ENCODE measurements at regions not wholly inside any gene's neighbourhood (a gene's known extent, or its start where the extent isn't known, plus 50 kb on each side); places are given as distances from the start of the nearest gene placed in this dataset.
"Not testable (repeated sequence)": the region's sequence is repeated elsewhere in the genome, so short reads cannot be mapped to it uniquely, and the experiment has no call there.

DNA sequence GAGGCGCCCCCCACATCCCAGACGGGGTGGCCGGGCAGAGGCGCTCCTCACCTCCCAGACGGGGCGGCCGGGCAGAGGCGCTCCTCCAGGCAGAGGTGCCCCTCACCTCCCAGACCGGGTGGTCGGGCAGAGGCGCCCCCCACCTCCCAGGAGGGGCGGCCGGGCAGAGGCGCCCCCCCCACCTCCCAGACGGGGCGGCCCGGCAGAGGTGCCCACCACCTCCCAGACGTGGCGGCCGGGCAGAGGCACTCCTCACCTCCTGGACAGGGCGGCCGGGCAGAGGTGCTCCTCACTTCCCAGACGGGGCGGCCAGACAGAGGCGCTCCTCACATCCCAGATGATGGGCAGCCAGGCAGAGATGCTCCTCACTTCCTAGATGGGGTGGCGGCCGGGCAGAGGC is 91.4 kb upstream of the CTSV start:
- TF ChIP-seq, protein P1, sequence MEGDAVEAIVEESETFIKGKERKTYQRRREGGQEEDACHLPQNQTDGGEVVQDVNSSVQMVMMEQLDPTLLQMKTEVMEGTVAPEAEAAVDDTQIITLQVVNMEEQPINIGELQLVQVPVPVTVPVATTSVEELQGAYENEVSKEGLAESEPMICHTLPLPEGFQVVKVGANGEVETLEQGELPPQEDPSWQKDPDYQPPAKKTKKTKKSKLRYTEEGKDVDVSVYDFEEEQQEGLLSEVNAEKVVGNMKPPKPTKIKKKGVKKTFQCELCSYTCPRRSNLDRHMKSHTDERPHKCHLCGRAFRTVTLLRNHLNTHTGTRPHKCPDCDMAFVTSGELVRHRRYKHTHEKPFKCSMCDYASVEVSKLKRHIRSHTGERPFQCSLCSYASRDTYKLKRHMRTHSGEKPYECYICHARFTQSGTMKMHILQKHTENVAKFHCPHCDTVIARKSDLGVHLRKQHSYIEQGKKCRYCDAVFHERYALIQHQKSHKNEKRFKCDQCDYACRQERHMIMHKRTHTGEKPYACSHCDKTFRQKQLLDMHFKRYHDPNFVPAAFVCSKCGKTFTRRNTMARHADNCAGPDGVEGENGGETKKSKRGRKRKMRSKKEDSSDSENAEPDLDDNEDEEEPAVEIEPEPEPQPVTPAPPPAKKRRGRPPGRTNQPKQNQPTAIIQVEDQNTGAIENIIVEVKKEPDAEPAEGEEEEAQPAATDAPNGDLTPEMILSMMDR (IDR thresholded peaks at IDR 0.05; ENCODE audit: poor library complexity, severe bottlenecking): not testable (repeated sequence)
- not testable (repeated sequence) for TF ChIP-seq EP300 (conservative IDR thresholded peaks at IDR 0.05; ENCODE audit: poor library complexity, severe bottlenecking)

Measured in neural cell (in vitro differentiated cells).